HG02642 (cell line): ENCODE measurements at regions not wholly inside any gene's neighbourhood (a gene's known extent, or its start where the extent isn't known, plus 50 kb on each side); places are given as distances from the start of the nearest gene placed in this dataset.
"Not testable (repeated sequence)": the region's sequence is repeated elsewhere in the genome, so short reads cannot be mapped to it uniquely, and the experiment has no call there.

Source experiments
- ATAC-seq: cut with Tn5 transposase; IDR thresholded peaks from one replicate; pipeline ENCODE4 v1.9.1; 2021; ENCODE audit warnings: mild to moderate bottlenecking; ENCODE audit not compliant: unreplicated experiment, poor library complexity

- ATAC-seq, result no peak
These were observed 575.2 kb upstream of the SLC8A1 start for GRCh38 chr2:41027095-41027494.

GRCh38 chr2:41031282-41031681 is 579.4 kb upstream of the SLC8A1 start:
- ATAC-seq, result no peak

- ATAC-seq, result no peak
These were observed 580.8 kb upstream of the SLC8A1 start for GRCh38 chr2:41032715-41033114.

GRCh38 chr2:41033127-41033526 is 581.2 kb upstream of the SLC8A1 start:
- ATAC-seq, result no peak

GRCh38 chr2:41038408-41038807 is 586.5 kb upstream of the SLC8A1 start:
- ATAC-seq, result no peak

- ATAC-seq, result not testable (repeated sequence)
These were observed 587.9 kb upstream of the SLC8A1 start for GRCh38 chr2:41039750-41040149.

GRCh38 chr2:41040782-41041520 is 589.1 kb upstream of the SLC8A1 start:
- ATAC-seq, result no peak

GRCh38 chr2:41042343-41042742 is 590.5 kb upstream of the SLC8A1 start:
- ATAC-seq, result no peak

GRCh38 chr2:41061356-41061755 is 609.5 kb upstream of the SLC8A1 start:
- ATAC-seq, result no peak

GRCh38 chr2:41062336-41062735 is 610.4 kb upstream of the SLC8A1 start:
- ATAC-seq, result no peak

- ATAC-seq, result no peak
These were observed 614.3 kb upstream of the SLC8A1 start for GRCh38 chr2:41066168-41066567.

GRCh38 chr2:41068740-41069139 is 616.9 kb upstream of the SLC8A1 start:
- ATAC-seq, result no peak

- no peak for ATAC-seq
These were observed 626.5 kb upstream of the SLC8A1 start for GRCh38 chr2:41078341-41078740.

- no peak for ATAC-seq
These were observed 627.1 kb upstream of the SLC8A1 start for GRCh38 chr2:41079011-41079410.

GRCh38 chr2:41084321-41084720 is 632.4 kb upstream of the SLC8A1 start:
- ATAC-seq, result no peak

- no peak for ATAC-seq
These were observed 636.1 kb upstream of the SLC8A1 start for GRCh38 chr2:41087946-41088345.

GRCh38 chr2:41101281-41101680 is 649.4 kb upstream of the SLC8A1 start:
- no peak for ATAC-seq

- ATAC-seq, result no peak
These were observed 657.9 kb upstream of the SLC8A1 start for GRCh38 chr2:41109744-41110143.

- no peak for ATAC-seq
These were observed 660.1 kb upstream of the SLC8A1 start for GRCh38 chr2:41111836-41112627.

- ATAC-seq, result no peak
These were observed 664.4 kb upstream of the SLC8A1 start for GRCh38 chr2:41116106-41116797.

GRCh38 chr2:41119489-41119888 is 667.6 kb upstream of the SLC8A1 start:
- no peak for ATAC-seq
